GM19193 (cell line): ENCODE measurements at regions not wholly inside any gene's neighbourhood (a gene's known extent, or its start where the extent isn't known, plus 50 kb on each side); places are given as distances from the start of the nearest gene placed in this dataset.

ENCODE experiments used
- POLR2A ChIP-seq: IDR thresholded peaks from 4 replicates; pipeline ENCODE4 v1.6.1; 2011; ENCODE audit not compliant: insufficient read depth, insufficient read length; ENCODE audit errors: extremely low read depth

GRCh38 chr15:70266412-70267121 lies 168.8 kb upstream of the TLE3 start:
- no peak for TF ChIP-seq POLR2A

- TF ChIP-seq POLR2A, result no peak
Observed at GRCh38 chr15:70265986-70266385, 168.3 kb upstream of the TLE3 start.

GRCh38 chr15:70265466-70265978 lies 167.8 kb upstream of the TLE3 start:
- no peak for TF ChIP-seq POLR2A

GRCh38 chr15:70264738-70265465 lies 167.2 kb upstream of the TLE3 start:
- TF ChIP-seq POLR2A, result no peak

GRCh38 chr15:70264014-70264582 lies 166.4 kb upstream of the TLE3 start:
- no peak for TF ChIP-seq POLR2A

- TF ChIP-seq POLR2A, result no peak
Observed at GRCh38 chr15:70262591-70263274, 165.0 kb upstream of the TLE3 start.

GRCh38 chr15:70262171-70262570 lies 164.5 kb upstream of the TLE3 start:
- no peak for TF ChIP-seq POLR2A

GRCh38 chr15:70261083-70261482 lies 163.4 kb upstream of the TLE3 start:
- TF ChIP-seq POLR2A, result no peak

GRCh38 chr15:70260580-70260979 lies 162.9 kb upstream of the TLE3 start:
- TF ChIP-seq POLR2A, result no peak

- no peak for TF ChIP-seq POLR2A
Observed at GRCh38 chr15:70259640-70260508, 162.2 kb upstream of the TLE3 start.

- no peak for TF ChIP-seq POLR2A
Observed at GRCh38 chr15:70259028-70259424, 161.3 kb upstream of the TLE3 start.

- peak; percentile 29 for TF ChIP-seq POLR2A
Observed at GRCh38 chr15:70258369-70259027, 160.8 kb upstream of the TLE3 start.

GRCh38 chr15:70257573-70258248 lies 160.0 kb upstream of the TLE3 start:
- TF ChIP-seq POLR2A, result no peak

- TF ChIP-seq POLR2A, result no peak
Observed at GRCh38 chr15:70257047-70257446, 159.3 kb upstream of the TLE3 start.

- no peak for TF ChIP-seq POLR2A
Observed at GRCh38 chr15:70254311-70254869, 156.7 kb upstream of the TLE3 start.
